Stomach smooth muscle (tissue), 2 donors: ENCODE measurements at regions not wholly inside any gene's neighbourhood (a gene's known extent, or its start where the extent isn't known, plus 50 kb on each side); places are given as distances from the start of the nearest gene placed in this dataset.

Experiments used
- H3K27ac ChIP-seq: one replicate; pipeline ENCODE4 v1.7.0; 2013; ENCODE audit warnings: mild to moderate bottlenecking, low read length, inconsistent platforms
- H3K27me3 ChIP-seq, 2 donors: one replicate each; pipeline ENCODE4 v1.7.0; 2013; ENCODE audit warnings: low read length in 2 of 2; ENCODE audit not compliant: insufficient read depth in 2 of 2, control insufficient read depth in 1 of 2
- H3K36me3 ChIP-seq, 2 donors: one replicate each; pipeline ENCODE4 v1.7.0; 2013; ENCODE audit warnings: low read length in 2 of 2; ENCODE audit not compliant: control insufficient read depth in 2 of 2, insufficient read depth in 2 of 2
- H3K4me1 ChIP-seq: one replicate; pipeline ENCODE4 v1.7.0; 2013; ENCODE audit warnings: low read length; ENCODE audit not compliant: control insufficient read depth, insufficient read depth
- H3K4me3 ChIP-seq, 2 donors: one replicate each; pipeline ENCODE4 v1.7.0; 2013; ENCODE audit warnings: low read length in 2 of 2
- H3K9ac ChIP-seq, 2 donors: one replicate each; pipeline ENCODE4 v1.7.0; 2013; ENCODE audit warnings: low read length in 2 of 2, mild to moderate bottlenecking in 1 of 2
- H3K9me3 ChIP-seq, 2 donors: one replicate each; pipeline ENCODE4 v1.7.0; 2013; ENCODE audit warnings: low read length in 2 of 2; ENCODE audit not compliant: control insufficient read depth in 2 of 2
- donor health status: healthy.
- donor health status: Pancreatic carcinoma.

- H3K27me3 ChIP-seq: no peaks in the 10 kb centered on the region
Observed at GRCh38 chr15:93646193-93646592, 557.2 kb upstream of the RGMA start.

GRCh38 chr15:93645594-93645993 lies 556.6 kb upstream of the RGMA start:
- no peak overlapping the region for H3K4me3 ChIP-seq
- H3K36me3 ChIP-seq: no peaks in the 10 kb centered on the region
- no peak overlapping the region for H3K27ac ChIP-seq
- no peaks in the 10 kb centered on the region for H3K4me1 ChIP-seq
- H3K9me3 ChIP-seq: no peaks in the 10 kb centered on the region
- no peaks in the 10 kb centered on the region for H3K27me3 ChIP-seq
- H3K9ac ChIP-seq: no peak overlapping the region

More at GRCh38 chr15:93646193-93646592, 557.2 kb upstream of the RGMA start:
- no peak overlapping the region for H3K4me3 ChIP-seq
- H3K9me3 ChIP-seq: no peaks in the 10 kb centered on the region
- H3K36me3 ChIP-seq: no peaks in the 10 kb centered on the region
- no peak overlapping the region for H3K27ac ChIP-seq
- H3K4me1 ChIP-seq: no peaks in the 10 kb centered on the region
- H3K9ac ChIP-seq: no peak overlapping the region

GRCh38 chr15:93644595-93644994 lies 555.6 kb upstream of the RGMA start:
- no peaks in the 10 kb centered on the region for H3K36me3 ChIP-seq
- H3K4me1 ChIP-seq: no peaks in the 10 kb centered on the region
- H3K9me3 ChIP-seq: no peaks in the 10 kb centered on the region
- H3K9ac ChIP-seq: no peak overlapping the region
- no peak overlapping the region for H3K4me3 ChIP-seq
- H3K27ac ChIP-seq: no peak overlapping the region
- no peaks in the 10 kb centered on the region for H3K27me3 ChIP-seq

- H3K9me3 ChIP-seq: peaks cover 0 to 3% of the 10 kb centered on the region in 2 donors
- H3K27me3 ChIP-seq: no peaks in the 10 kb centered on the region
- H3K9ac ChIP-seq: no peak overlapping the region
- no peak overlapping the region for H3K4me3 ChIP-seq
- H3K4me1 ChIP-seq: no peaks in the 10 kb centered on the region
- H3K27ac ChIP-seq: no peak overlapping the region
- no peaks in the 10 kb centered on the region for H3K36me3 ChIP-seq
Observed at GRCh38 chr15:93640411-93640962, 551.5 kb upstream of the RGMA start.

GRCh38 chr15:93631958-93632618 lies 543.1 kb upstream of the RGMA start:
- no peaks in the 10 kb centered on the region for H3K4me1 ChIP-seq
- H3K9ac ChIP-seq: no peak overlapping the region
- H3K9me3 ChIP-seq: no peaks in the 10 kb centered on the region
- no peaks in the 10 kb centered on the region for H3K27me3 ChIP-seq
- no peaks in the 10 kb centered on the region for H3K36me3 ChIP-seq
- H3K27ac ChIP-seq: no peak overlapping the region
- H3K4me3 ChIP-seq: no peak overlapping the region

GRCh38 chr15:93619597-93619996 lies 530.6 kb upstream of the RGMA start:
- Histone ChIP-seq H3K4me3 (no peak overlapping the region), H3K27me3 (no peaks in the 10 kb centered on the region), H3K4me1 (no peaks in the 10 kb centered on the region), H3K9ac (no peak overlapping the region), H3K9me3 (no peaks in the 10 kb centered on the region), H3K27ac (no peak overlapping the region), H3K36me3 (no peaks in the 10 kb centered on the region)

- Histone ChIP-seq H3K36me3 (no peaks in the 10 kb centered on the region), H3K27ac (no peak overlapping the region), H3K9ac (no peak overlapping the region), H3K27me3 (no peaks in the 10 kb centered on the region), H3K4me1 (no peaks in the 10 kb centered on the region), H3K4me3 (no peak overlapping the region), H3K9me3 (no peaks in the 10 kb centered on the region)
Observed at GRCh38 chr15:93617443-93617842, 528.4 kb upstream of the RGMA start.

GRCh38 chr15:93614386-93615104 lies 525.5 kb upstream of the RGMA start:
- Histone ChIP-seq H3K36me3 (no peaks in the 10 kb centered on the region), H3K27ac (no peak overlapping the region), H3K27me3 (no peaks in the 10 kb centered on the region), H3K4me1 (no peaks in the 10 kb centered on the region), H3K9me3 (no peaks in the 10 kb centered on the region), H3K4me3 (no peak overlapping the region), H3K9ac (no peak overlapping the region)

GRCh38 chr15:93613386-93613785 lies 524.4 kb upstream of the RGMA start:
- Histone ChIP-seq H3K4me1 (no peaks in the 10 kb centered on the region), H3K9ac (no peak overlapping the region), H3K27me3 (no peaks in the 10 kb centered on the region), H3K27ac (no peak overlapping the region), H3K9me3 (no peaks in the 10 kb centered on the region), H3K4me3 (no peak overlapping the region), H3K36me3 (no peaks in the 10 kb centered on the region)

- no peak overlapping the region for H3K9ac ChIP-seq
- H3K9me3 ChIP-seq: no peaks in the 10 kb centered on the region
- no peaks in the 10 kb centered on the region for H3K4me1 ChIP-seq
- no peaks in the 10 kb centered on the region for H3K36me3 ChIP-seq
- no peaks in the 10 kb centered on the region for H3K27me3 ChIP-seq
- H3K4me3 ChIP-seq: no peak overlapping the region
- H3K27ac ChIP-seq: no peak overlapping the region
Observed at GRCh38 chr15:93612953-93613352, 523.9 kb upstream of the RGMA start.

GRCh38 chr15:93610944-93611343 lies 521.9 kb upstream of the RGMA start:
- H3K27ac ChIP-seq: no peak overlapping the region

More at GRCh38 chr15:93610944-93611343, 521.9 kb upstream of the RGMA start:
- no peaks in the 10 kb centered on the region for H3K4me1 ChIP-seq
- no peaks in the 10 kb centered on the region for H3K9me3 ChIP-seq
- H3K36me3 ChIP-seq: no peaks in the 10 kb centered on the region
- no peak overlapping the region for H3K4me3 ChIP-seq
- no peak overlapping the region for H3K9ac ChIP-seq
- H3K27me3 ChIP-seq: no peaks in the 10 kb centered on the region
